ENCODE measurements at regions not wholly inside any gene's neighbourhood (a gene's known extent, or its start where the extent isn't known, plus 50 kb on each side); places are given as distances from the start of the nearest gene placed in this dataset.

DNA sequence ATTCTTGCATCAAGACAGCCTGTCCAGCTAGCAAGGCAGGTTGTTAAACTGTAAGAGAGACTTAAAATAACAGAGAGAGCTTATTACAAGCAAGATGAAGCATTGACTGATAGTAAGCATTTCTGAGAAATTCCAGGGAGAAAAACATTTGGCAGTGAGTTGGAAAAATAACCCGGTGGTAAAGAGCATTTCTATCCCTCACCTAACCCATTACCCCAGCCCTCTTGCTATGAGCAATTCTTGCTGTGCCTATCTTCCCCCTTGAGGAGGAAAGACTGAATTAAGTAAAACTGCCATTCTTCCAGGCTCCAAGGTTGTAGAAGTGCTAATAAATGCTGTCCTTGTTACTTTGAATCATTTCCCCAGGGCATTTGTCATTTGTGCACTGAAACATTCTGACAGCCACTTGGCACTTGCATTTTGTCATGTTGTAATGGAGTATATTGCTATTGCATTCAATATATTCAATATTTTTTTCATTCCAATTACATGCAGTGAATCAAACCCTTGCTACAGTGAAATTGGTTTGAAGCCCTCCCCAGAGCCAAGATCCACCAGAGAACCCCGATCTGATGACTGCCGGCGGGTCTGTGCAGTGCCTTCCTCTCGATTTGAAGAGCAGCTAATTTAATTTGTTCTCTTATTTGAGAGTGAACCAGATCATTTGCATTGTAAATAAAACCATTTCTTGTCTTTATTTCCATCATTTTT lies 291.1 kb downstream of the HIVEP2 start:
- Histone ChIP-seq H3K4me3 (ENCODE audit: low read depth, low read length) (no peak overlapping the region), H3K36me3 (ENCODE audit: control insufficient read depth in 2 of 2, insufficient read depth in 1 of 2, low read length in 2 of 2) (no peaks in the 10 kb centered on the region), H3K4me1 (ENCODE audit: control insufficient read depth, insufficient read depth, low read length) (no peaks in the 10 kb centered on the region), H3K27ac (ENCODE audit: extremely low read depth, low read depth, low read length) (no peak overlapping the region), H3K9me3 (ENCODE audit: control insufficient read depth, insufficient read depth, low read depth, low read length) (no peaks in the 10 kb centered on the region)
- CTCF ChIA-PET = no interaction called here
- no peak for TF ChIP-seq ZFP3 (tag by site-specific recombination; IDR thresholded peaks at IDR 0.05; ENCODE audit: low read depth)
- TF ChIP-seq ZNF433 (tag by site-specific recombination; IDR thresholded peaks at IDR 0.05; ENCODE audit: low read depth) = no peak
- POLR2A ChIA-PET = no interaction called here

DNA sequence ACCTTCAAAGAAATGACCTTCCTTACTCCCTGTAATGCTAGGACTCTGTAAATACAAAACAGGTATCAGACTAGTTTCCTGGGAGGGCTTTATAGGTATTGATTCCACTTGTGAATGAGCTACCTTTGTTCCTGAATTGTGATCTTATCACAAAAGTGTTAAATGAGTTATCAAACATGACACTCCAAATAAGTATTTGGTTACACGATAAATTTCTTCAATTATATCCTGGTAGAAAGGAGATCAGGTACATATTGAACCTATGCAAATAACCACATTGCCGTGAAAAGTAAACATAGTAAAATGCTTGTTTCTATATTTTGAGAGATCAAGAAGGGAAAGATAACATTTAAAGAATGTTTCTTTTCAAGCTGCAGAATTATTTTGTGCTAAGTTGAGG lies 285.3 kb downstream of the HIVEP2 start:
- no peak for TF ChIP-seq ZBTB20 (tag by site-specific recombination; IDR thresholded peaks at IDR 0.05)
- no peak for TF ChIP-seq ZNF404 (tag by site-specific recombination; IDR thresholded peaks at IDR 0.05)
- TF ChIP-seq ZNF248 (tag by site-specific recombination; IDR thresholded peaks at IDR 0.05) = no peak
- no peak for TF ChIP-seq ZNF785 (tag by site-specific recombination; IDR thresholded peaks at IDR 0.05)
- no peak for TF ChIP-seq ZNF16 (tag by site-specific recombination; IDR thresholded peaks at IDR 0.05; ENCODE audit: low read depth)
- TF ChIP-seq ZNF664 (tag by site-specific recombination; IDR thresholded peaks at IDR 0.05) = no peak
- TF ChIP-seq OSR2 (tag by site-specific recombination; IDR thresholded peaks at IDR 0.05) = no peak
- TF ChIP-seq YY2 (tag by site-specific recombination; IDR thresholded peaks at IDR 0.05) = no peak
- TF ChIP-seq ZFP3 (tag by site-specific recombination; IDR thresholded peaks at IDR 0.05; ENCODE audit: low read depth) = no peak
- TF ChIP-seq ZNF830 (tag by site-specific recombination; IDR thresholded peaks at IDR 0.05; ENCODE audit: low read depth) = no peak
- TF ChIP-seq ZNF530 (tag by site-specific recombination; IDR thresholded peaks at IDR 0.05; ENCODE audit: low read depth) = no peak
- no peak for TF ChIP-seq ZNF623 (tag by site-specific recombination; IDR thresholded peaks at IDR 0.05)
- TF ChIP-seq, protein P1, sequence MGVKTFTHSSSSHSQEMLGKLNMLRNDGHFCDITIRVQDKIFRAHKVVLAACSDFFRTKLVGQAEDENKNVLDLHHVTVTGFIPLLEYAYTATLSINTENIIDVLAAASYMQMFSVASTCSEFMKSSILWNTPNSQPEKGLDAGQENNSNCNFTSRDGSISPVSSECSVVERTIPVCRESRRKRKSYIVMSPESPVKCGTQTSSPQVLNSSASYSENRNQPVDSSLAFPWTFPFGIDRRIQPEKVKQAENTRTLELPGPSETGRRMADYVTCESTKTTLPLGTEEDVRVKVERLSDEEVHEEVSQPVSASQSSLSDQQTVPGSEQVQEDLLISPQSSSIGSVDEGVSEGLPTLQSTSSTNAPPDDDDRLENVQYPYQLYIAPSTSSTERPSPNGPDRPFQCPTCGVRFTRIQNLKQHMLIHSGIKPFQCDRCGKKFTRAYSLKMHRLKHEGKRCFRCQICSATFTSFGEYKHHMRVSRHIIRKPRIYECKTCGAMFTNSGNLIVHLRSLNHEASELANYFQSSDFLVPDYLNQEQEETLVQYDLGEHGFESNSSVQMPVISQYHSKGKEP (tag by site-specific recombination; IDR thresholded peaks at IDR 0.05) = no peak
- TF ChIP-seq, protein P2, sequence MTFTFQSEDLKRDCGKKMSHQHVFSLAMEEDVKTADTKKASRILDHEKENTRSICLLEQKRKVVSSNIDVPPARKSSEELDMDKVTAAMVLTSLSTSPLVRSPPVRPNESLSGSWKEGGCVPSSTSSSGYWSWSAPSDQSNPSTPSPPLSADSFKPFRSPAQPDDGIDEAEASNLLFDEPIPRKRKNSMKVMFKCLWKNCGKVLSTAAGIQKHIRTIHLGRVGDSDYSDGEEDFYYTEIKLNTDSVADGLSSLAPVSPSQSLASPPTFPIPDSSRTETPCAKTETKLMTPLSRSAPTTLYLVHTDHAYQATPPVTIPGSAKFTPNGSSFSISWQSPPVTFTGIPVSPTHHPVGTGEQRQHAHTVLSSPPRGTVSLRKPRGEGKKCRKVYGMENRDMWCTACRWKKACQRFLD (tag by site-specific recombination; IDR thresholded peaks at IDR 0.05) = no peak
- TF ChIP-seq, protein P3, sequence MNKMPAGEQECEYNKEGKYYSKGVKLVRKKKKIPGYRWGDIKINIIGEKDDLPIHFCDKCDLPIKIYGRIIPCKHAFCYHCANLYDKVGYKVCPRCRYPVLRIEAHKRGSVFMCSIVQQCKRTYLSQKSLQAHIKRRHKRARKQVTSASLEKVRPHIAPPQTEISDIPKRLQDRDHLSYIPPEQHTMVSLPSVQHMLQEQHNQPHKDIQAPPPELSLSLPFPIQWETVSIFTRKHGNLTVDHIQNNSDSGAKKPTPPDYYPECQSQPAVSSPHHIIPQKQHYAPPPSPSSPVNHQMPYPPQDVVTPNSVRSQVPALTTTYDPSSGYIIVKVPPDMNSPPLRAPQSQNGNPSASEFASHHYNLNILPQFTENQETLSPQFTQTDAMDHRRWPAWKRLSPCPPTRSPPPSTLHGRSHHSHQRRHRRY (tag by site-specific recombination; IDR thresholded peaks at IDR 0.05) = no peak
- H3K4me1 ChIP-seq (ENCODE audit: control insufficient read depth, insufficient read depth, low read length) = peaks cover 2% of the 10 kb centered on the region; the same call in 1 of the 2 replicates
- ChIA-PET CTCF (interaction anchor here (0.6 to 0.7 kb wide), 2 partner anchors 171 to 427 kb away, joined by 3 read pairs; no protein-coding TSS in a partner anchor), POLR2A (no interaction called here)
- H3K4me3 ChIP-seq (ENCODE audit: low read depth, low read length) = no peak overlapping the region
- no peaks in the 10 kb centered on the region for H3K36me3 ChIP-seq (ENCODE audit: control insufficient read depth in 2 of 2, insufficient read depth in 1 of 2, low read length in 2 of 2)
- no peak overlapping the region for H3K27ac ChIP-seq (ENCODE audit: extremely low read depth, low read depth, low read length)
- no peaks in the 10 kb centered on the region for H3K9me3 ChIP-seq (ENCODE audit: control insufficient read depth, insufficient read depth, low read depth, low read length)

DNA sequence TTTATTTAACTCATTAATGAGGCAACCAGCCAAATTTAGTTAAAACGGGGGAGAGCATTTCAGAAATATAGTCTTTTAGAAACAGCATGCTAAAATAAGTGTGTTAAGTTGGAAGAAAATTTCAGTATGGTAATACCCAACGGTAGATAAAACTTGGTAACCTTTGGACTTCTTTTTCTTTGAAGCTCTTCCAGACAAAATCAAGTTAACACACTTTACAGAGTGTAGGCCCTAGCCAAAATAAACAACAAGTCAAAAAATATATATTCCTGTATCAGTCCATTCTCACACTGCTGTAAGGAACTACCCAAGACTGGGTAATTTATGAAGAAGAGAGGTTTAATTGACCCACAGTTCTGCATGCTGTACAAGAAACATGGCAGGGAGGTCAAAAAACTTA lies 279.6 kb downstream of the HIVEP2 start:
- Histone ChIP-seq H3K36me3 (ENCODE audit: control insufficient read depth in 2 of 2, insufficient read depth in 1 of 2, low read length in 2 of 2) (no peaks in the 10 kb centered on the region), H3K4me3 (ENCODE audit: low read depth, low read length) (no peak overlapping the region), H3K4me1 (ENCODE audit: control insufficient read depth, insufficient read depth, low read length) (no peaks in the 10 kb centered on the region), H3K9me3 (ENCODE audit: control insufficient read depth, insufficient read depth, low read depth, low read length) (no peaks in the 10 kb centered on the region), H3K27ac (ENCODE audit: extremely low read depth, low read depth, low read length) (no peak overlapping the region)
- POLR2A ChIA-PET = no interaction called here
- CTCF ChIA-PET = no interaction called here
- TF ChIP-seq ZNF37A (tag by site-specific recombination; IDR thresholded peaks at IDR 0.05) (no peak), SALL2 (tag by site-specific recombination; IDR thresholded peaks at IDR 0.05; ENCODE audit: borderline replicate concordance) (no peak), ZNF174 (tag by site-specific recombination; IDR thresholded peaks at IDR 0.05) (no peak)
- TF ChIP-seq, protein P4, sequence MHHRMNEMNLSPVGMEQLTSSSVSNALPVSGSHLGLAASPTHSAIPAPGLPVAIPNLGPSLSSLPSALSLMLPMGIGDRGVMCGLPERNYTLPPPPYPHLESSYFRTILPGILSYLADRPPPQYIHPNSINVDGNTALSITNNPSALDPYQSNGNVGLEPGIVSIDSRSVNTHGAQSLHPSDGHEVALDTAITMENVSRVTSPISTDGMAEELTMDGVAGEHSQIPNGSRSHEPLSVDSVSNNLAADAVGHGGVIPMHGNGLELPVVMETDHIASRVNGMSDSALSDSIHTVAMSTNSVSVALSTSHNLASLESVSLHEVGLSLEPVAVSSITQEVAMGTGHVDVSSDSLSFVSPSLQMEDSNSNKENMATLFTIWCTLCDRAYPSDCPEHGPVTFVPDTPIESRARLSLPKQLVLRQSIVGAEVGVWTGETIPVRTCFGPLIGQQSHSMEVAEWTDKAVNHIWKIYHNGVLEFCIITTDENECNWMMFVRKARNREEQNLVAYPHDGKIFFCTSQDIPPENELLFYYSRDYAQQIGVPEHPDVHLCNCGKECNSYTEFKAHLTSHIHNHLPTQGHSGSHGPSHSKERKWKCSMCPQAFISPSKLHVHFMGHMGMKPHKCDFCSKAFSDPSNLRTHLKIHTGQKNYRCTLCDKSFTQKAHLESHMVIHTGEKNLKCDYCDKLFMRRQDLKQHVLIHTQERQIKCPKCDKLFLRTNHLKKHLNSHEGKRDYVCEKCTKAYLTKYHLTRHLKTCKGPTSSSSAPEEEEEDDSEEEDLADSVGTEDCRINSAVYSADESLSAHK (tag by site-specific recombination; IDR thresholded peaks at IDR 0.05) = no peak
- TF ChIP-seq, protein P5, sequence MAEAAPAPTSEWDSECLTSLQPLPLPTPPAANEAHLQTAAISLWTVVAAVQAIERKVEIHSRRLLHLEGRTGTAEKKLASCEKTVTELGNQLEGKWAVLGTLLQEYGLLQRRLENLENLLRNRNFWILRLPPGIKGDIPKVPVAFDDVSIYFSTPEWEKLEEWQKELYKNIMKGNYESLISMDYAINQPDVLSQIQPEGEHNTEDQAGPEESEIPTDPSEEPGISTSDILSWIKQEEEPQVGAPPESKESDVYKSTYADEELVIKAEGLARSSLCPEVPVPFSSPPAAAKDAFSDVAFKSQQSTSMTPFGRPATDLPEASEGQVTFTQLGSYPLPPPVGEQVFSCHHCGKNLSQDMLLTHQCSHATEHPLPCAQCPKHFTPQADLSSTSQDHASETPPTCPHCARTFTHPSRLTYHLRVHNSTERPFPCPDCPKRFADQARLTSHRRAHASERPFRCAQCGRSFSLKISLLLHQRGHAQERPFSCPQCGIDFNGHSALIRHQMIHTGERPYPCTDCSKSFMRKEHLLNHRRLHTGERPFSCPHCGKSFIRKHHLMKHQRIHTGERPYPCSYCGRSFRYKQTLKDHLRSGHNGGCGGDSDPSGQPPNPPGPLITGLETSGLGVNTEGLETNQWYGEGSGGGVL (tag by site-specific recombination; IDR thresholded peaks at IDR 0.05) = no peak

Data from HEK293 (cell line).